PC-9 (cell line): ENCODE measurements at regions not wholly inside any gene's neighbourhood (a gene's known extent, or its start where the extent isn't known, plus 50 kb on each side); places are given as distances from the start of the nearest gene placed in this dataset.

Experiments used
- EZH2 ChIP-seq: fragments of 200-600 bp; sonication (generic); IDR thresholded peaks from 2 replicates; pipeline ENCODE4 v1.8.0; 2017; ENCODE audit warnings: antibody characterized with exemption, low read depth
- TF ChIP-seq, protein P1 (sequence below): fragments of 200-600 bp; sonication (generic); conservative IDR thresholded peaks from 2 replicates; pipeline ENCODE4 v1.6.1; 2017; ENCODE audit warnings: mixed run types, antibody characterized with exemption, mild to moderate bottlenecking, moderate library complexity

DNA sequence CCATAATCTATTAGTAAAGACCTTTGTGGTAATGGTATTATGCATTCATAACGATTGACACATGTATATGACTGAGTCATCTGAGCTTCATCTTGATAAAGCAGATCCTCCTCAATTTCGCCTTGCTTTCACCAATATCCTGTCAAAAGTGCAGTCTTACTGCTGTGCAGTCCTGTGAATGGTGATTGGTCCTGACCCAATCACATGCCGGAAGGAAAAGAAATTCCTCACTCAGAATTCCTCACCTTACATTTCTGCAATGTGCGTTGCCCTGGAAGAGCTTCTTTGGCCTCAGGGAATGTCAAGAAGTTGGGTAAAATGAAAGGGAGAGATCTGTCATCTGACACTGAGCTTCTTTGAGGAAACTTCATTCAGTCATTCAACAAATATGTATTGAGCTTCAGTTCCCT, 121.0 kb upstream of the TSPAN2 start:
- TF ChIP-seq, protein P1, sequence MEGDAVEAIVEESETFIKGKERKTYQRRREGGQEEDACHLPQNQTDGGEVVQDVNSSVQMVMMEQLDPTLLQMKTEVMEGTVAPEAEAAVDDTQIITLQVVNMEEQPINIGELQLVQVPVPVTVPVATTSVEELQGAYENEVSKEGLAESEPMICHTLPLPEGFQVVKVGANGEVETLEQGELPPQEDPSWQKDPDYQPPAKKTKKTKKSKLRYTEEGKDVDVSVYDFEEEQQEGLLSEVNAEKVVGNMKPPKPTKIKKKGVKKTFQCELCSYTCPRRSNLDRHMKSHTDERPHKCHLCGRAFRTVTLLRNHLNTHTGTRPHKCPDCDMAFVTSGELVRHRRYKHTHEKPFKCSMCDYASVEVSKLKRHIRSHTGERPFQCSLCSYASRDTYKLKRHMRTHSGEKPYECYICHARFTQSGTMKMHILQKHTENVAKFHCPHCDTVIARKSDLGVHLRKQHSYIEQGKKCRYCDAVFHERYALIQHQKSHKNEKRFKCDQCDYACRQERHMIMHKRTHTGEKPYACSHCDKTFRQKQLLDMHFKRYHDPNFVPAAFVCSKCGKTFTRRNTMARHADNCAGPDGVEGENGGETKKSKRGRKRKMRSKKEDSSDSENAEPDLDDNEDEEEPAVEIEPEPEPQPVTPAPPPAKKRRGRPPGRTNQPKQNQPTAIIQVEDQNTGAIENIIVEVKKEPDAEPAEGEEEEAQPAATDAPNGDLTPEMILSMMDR = no peak
- TF ChIP-seq EZH2 = no peak
